ENCODE measurements at regions not wholly inside any gene's neighbourhood (a gene's known extent, or its start where the extent isn't known, plus 50 kb on each side); places are given as distances from the start of the nearest gene placed in this dataset.

DNA sequence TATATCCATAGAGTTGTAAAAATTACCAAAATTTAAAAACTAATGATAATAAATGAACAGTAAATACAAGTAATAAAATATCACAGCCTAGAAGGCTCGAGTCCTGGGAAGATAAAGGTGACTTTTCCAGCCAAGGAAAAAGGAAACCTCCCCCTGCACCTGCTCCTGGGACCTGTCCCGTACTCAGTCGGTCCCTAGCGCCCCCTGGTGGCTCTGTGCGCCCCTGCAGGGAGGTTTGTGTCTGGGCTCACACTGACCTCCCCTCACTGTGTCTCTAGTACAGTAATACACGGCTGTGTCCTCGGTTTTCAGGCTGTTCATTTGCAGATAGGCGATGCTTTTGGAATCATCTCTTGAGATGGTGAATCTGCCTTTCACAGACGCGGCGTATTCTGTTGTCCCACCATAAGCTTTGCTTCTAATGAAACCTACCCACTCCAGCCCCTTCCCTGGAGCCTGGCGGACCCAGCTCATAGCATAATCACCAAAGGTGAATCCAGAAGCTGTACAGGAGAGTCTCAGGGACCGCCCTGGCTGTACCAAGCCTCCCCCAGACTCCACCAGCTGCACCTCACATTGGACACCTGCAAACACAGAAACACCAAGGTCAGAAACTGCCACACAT, 1030.4 kb downstream of the TMEM121 start (continued):
- no peak for TF ChIP-seq KDM1A (IDR thresholded peaks at IDR 0.05; ENCODE audit: borderline replicate concordance, low read length)

All from H1 (cell line).